ENCODE measurements at regions not wholly inside any gene's neighbourhood (a gene's known extent, or its start where the extent isn't known, plus 50 kb on each side); places are given as distances from the start of the nearest gene placed in this dataset.

DNA sequence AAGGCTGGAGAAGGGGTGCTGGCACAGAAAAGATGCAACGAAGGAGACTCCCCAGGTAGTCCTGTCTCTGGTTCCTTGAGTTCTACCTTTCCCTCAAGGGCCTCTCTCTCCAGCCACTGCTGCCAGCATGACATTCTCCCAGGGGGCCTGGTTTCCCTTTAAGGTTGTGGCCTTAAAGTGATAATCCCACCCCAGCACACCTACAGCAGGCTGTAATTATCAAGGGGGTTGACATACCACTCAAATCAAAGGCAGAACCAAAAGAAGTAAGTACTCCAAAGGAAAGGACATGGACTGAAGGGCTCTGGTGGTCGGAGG is 84.7 kb upstream of the KCNK12 start:
- H3K27me3 Mint-ChIP-seq = peaks cover 19% of the 10 kb centered on the region
- ATAC-seq (replicated peaks; ENCODE audit: extremely low read depth, poor library complexity, severe bottlenecking) (no peak), DNase-seq (ENCODE audit: low spot score in 2 of 2) (no peak)
- no peak overlapping the region for H3K27ac Mint-ChIP-seq (ENCODE audit: low read depth)
- H3K36me3 Mint-ChIP-seq (ENCODE audit: insufficient read depth) = no peaks in the 10 kb centered on the region
- no peaks in the 10 kb centered on the region for H3K9me3 Mint-ChIP-seq
- no peak overlapping the region for H3K4me3 Mint-ChIP-seq
- no peaks in the 10 kb centered on the region for H3K4me1 Mint-ChIP-seq

DNA sequence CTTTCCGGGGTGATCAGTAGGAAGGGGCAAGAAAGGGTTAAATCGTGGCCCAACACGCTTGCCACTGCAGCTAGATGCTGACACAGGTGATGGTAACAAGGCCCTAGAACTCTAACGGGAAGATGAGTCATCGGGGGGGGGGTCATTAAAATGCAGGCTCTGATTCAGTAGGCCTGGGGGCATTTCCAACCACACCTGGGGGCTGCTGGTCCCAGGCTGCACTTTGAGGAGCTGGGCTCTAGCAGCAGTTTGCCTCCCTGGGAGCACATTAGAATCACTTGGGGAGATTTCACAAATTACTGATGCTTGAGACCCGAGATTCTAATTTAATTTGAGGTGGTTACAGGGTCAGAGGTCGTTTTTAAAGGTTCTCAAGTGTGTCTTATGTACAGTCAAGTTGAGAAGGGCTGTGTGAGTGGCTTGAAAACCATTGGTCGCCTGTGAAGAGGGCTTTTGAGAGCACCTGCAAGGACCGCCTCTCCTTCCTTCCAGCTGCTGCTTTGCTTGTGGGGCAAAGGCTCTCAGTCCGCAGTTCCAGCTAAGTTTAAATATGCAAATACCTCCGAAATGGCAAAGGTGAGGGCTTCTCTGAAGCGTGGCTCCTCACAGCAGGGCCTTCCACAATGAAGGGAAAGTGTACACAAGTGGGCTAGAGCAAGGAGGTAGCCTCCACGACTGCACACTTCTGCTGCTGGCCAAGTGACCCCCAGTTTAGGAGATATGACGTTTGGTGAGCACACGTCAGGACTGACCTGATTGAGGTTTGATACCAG is 84.2 kb upstream of the KCNK12 start:
- DNase-seq (ENCODE audit: low spot score in 2 of 2) (no peak), ATAC-seq (replicated peaks; ENCODE audit: extremely low read depth, poor library complexity, severe bottlenecking) (no peak)
- no peak overlapping the region for H3K27ac Mint-ChIP-seq (ENCODE audit: low read depth)
- no peaks in the 10 kb centered on the region for H3K36me3 Mint-ChIP-seq (ENCODE audit: insufficient read depth)
- H3K4me1 Mint-ChIP-seq = no peaks in the 10 kb centered on the region
- H3K27me3 Mint-ChIP-seq = peaks cover 19% of the 10 kb centered on the region
- H3K9me3 Mint-ChIP-seq = no peaks in the 10 kb centered on the region
- H3K4me3 Mint-ChIP-seq = no peak overlapping the region

DNA sequence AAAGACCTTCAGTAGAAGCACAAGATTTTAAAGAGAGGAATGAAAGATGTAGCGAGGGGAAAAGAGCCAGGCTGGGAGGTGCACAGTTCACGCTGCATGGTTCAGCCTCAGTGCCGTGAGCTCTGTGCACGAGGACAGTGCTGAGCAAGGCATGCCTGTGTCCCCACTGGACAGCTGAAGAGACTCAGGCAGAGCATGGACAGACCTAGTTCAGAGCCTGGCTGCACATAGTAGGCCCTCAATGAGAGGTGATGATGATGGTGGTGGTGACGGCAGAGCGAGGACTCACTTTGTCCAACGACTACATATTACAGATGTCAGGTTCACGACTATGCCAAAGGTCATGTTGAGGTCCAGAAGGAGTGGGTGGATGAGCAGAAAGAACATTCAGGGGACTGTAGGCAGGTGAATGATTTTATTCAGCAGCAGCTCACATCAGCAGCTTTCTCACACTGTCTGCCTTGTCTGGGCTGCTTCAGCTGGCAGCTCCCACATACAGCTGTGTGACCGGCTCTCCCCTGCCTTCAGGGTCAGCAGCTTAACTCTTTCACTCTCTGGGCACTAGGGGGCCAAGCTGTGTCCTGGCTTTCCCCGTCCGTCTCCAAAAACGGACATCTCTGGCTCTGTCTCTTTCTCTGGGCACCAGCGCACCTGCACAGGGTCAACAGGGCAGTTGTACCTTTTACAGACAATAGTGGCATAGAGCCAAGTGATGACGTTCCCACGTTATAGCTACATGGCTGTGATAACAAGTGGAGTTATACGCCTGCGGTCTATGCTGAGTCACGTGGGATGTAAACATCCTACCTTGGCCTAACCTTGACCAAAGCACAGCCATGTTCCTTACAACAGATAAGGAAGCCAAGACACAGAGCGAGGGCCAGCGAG is 83.4 kb upstream of the KCNK12 start:
- Mint-ChIP-seq H3K27me3 (peaks cover 19% of the 10 kb centered on the region), H3K27ac (ENCODE audit: low read depth) (no peak overlapping the region), H3K36me3 (ENCODE audit: insufficient read depth) (no peaks in the 10 kb centered on the region), H3K9me3 (no peaks in the 10 kb centered on the region), H3K4me1 (no peaks in the 10 kb centered on the region), H3K4me3 (no peak overlapping the region)
- no peak for ATAC-seq (replicated peaks; ENCODE audit: extremely low read depth, poor library complexity, severe bottlenecking)
- no peak for DNase-seq (ENCODE audit: low spot score in 2 of 2)

DNA sequence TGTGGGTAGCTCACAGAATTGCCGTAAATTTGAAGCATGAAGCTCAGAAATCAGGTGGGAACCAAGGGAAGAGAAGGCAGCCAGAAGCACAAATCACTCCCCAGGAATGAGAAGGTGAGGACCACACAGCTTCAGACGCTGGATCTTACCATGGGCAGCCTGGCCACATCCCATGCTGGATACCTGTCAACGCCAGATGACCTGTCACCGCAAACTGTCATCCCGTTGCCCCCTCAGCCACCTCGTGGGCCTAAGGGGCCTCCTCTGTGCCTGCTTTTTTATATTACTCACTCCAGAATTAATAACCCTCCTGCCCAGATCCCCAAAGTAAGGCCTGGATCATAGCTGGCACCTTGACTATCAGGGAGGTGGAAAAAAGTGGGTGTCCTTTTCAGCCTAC is 82.3 kb upstream of the KCNK12 start:
- H3K27ac Mint-ChIP-seq (ENCODE audit: low read depth) = no peak overlapping the region
- ATAC-seq (replicated peaks; ENCODE audit: extremely low read depth, poor library complexity, severe bottlenecking) = no peak
- no peaks in the 10 kb centered on the region for H3K9me3 Mint-ChIP-seq
- no peaks in the 10 kb centered on the region for H3K4me1 Mint-ChIP-seq
- H3K36me3 Mint-ChIP-seq (ENCODE audit: insufficient read depth) = no peaks in the 10 kb centered on the region
- no peak overlapping the region for H3K4me3 Mint-ChIP-seq
- no peak for DNase-seq (ENCODE audit: low spot score in 2 of 2)
- H3K27me3 Mint-ChIP-seq = peaks cover 19% of the 10 kb centered on the region

DNA sequence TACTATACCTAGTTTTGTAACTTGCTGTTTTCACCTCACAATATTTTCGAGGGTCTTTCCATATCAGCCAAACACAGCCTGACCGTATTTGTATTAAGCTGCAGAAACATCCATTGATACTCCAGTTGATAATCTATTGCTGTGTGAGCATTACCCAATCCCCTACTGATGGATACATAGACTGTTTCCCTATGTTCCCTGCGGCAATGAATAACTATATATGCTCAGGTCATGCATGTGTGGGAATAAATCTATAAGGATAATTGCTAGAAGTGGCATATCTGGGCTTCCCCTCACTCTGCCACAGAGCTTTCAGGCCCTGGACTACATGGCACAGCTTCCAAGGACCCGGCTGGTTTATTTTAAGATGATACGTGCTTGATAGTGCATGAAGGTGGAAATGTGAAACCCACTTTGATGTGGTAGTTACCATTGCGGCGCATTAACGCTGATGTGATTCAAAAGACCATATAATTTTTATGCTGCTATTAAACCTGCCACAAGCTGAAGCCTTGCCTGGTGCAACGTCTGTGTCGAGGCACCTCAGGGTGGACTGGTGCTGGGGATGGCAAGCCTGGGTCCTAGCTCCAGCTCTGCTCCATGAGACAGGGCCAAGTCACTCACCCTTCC is 81.4 kb upstream of the KCNK12 start:
- no peak for DNase-seq (ENCODE audit: low spot score in 2 of 2)
- H3K9me3 Mint-ChIP-seq = no peaks in the 10 kb centered on the region
- H3K4me3 Mint-ChIP-seq = no peak overlapping the region
- H3K4me1 Mint-ChIP-seq = no peaks in the 10 kb centered on the region
- peaks cover 19% of the 10 kb centered on the region for H3K27me3 Mint-ChIP-seq
- no peak overlapping the region for H3K27ac Mint-ChIP-seq (ENCODE audit: low read depth)
- ATAC-seq (replicated peaks; ENCODE audit: extremely low read depth, poor library complexity, severe bottlenecking) = no peak
- no peaks in the 10 kb centered on the region for H3K36me3 Mint-ChIP-seq (ENCODE audit: insufficient read depth)

DNA sequence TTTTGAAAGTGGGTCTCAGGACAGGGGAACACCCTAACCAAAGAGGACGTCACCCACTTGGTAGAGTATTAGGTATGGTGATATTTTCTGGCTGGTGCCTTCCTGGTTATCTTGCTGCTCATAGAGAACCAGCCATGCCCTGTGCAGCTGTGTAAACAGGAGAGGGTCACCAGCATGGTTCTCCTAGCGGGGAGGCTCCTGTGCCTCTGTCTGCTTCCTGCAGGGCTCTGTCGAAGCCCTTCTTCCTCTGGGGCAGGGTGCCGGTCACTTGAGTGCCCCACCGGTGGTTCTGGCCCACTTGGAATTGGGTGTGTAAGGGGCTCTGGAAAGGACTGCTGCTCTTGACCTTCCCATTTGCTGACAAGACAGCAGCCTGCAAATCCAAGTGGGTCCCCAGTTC is 80.5 kb upstream of the KCNK12 start:
- Mint-ChIP-seq H3K9me3 (no peaks in the 10 kb centered on the region), H3K27me3 (peaks cover 19% of the 10 kb centered on the region), H3K4me1 (no peaks in the 10 kb centered on the region), H3K27ac (ENCODE audit: low read depth) (no peak overlapping the region), H3K36me3 (ENCODE audit: insufficient read depth) (no peaks in the 10 kb centered on the region), H3K4me3 (no peak overlapping the region)
- no peak for ATAC-seq (replicated peaks; ENCODE audit: extremely low read depth, poor library complexity, severe bottlenecking)
- no peak for DNase-seq (ENCODE audit: low spot score in 2 of 2)

DNA sequence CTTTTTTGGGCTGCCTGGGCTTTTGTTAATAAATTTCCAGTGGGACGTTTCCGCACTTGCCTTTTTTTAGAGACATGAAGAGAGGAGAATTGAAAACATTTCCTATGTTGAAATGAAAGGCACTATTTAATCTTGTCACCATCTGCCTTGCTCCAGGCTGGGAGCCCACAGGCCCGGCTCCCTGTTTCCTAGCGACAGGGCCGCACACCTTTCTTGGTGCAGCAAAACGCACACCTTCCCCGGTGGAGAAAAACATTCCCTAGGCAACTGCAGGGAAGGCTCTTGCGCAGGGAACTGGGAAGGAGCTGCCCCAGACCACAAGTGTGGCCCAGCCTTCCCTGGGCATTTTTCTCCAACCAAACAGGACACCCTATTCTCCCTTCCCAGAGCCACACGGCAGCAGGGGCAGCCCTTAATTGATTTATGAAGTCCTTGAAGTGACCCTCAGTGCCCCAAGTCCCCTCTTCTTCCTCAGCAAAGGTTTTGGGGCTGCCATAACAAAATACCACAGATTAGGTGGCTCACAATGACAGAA is 79.3 kb upstream of the KCNK12 start:
- H3K4me3 Mint-ChIP-seq = no peak overlapping the region
- H3K27ac Mint-ChIP-seq (ENCODE audit: low read depth) = no peak overlapping the region
- no peaks in the 10 kb centered on the region for H3K9me3 Mint-ChIP-seq
- no peaks in the 10 kb centered on the region for H3K4me1 Mint-ChIP-seq
- DNase-seq (ENCODE audit: low spot score in 2 of 2) (no peak), ATAC-seq (replicated peaks; ENCODE audit: extremely low read depth, poor library complexity, severe bottlenecking) (no peak)
- H3K27me3 Mint-ChIP-seq = peaks cover 19% of the 10 kb centered on the region
- no peaks in the 10 kb centered on the region for H3K36me3 Mint-ChIP-seq (ENCODE audit: insufficient read depth)

DNA sequence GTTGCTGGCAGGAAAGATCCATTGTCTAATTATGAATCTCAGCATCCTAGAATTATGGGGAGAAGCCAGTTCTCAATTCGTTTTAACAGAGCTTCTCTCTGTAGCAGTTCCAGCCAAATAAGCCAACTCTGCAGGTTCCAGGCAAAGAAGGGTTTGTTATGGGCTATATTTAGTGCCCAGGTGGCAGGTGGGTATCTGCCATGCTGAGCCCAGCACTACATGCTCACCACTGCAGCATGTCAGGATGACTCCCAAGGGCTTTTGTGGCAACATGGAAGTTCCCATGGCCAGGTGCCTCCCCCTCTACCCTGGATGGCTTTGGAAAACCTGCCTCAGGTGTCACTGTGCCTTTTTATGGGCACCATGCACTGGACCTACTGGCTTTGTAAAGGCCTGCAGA is 74.5 kb upstream of the KCNK12 start:
- ATAC-seq (replicated peaks; ENCODE audit: extremely low read depth, poor library complexity, severe bottlenecking) (no peak), DNase-seq (ENCODE audit: low spot score in 2 of 2) (no peak)
- H3K27me3 Mint-ChIP-seq = peaks cover 13% of the 10 kb centered on the region
- no peak overlapping the region for H3K27ac Mint-ChIP-seq (ENCODE audit: low read depth)
- H3K4me3 Mint-ChIP-seq = no peak overlapping the region
- no peaks in the 10 kb centered on the region for H3K4me1 Mint-ChIP-seq
- no peaks in the 10 kb centered on the region for H3K9me3 Mint-ChIP-seq
- no peaks in the 10 kb centered on the region for H3K36me3 Mint-ChIP-seq (ENCODE audit: insufficient read depth)

DNA sequence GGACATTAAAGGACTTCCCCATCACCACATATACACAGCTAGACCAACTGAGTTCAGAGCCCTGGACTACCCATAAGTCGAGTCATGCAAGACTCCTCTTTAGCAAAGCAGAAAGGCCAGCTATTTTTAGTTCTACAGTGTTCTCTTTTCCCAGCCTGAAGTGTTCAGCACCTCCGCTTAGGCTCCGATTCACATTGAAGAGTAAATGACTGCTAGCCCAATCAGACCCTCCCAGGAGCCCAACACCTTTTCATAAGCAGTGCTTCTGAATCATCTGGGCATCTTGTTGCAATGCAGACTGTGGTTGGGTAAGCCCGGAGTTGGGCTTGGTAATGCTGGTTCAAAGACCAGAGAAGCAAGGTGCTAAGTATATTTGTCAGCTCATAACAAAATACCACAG is 73.6 kb upstream of the KCNK12 start:
- peaks cover 13% of the 10 kb centered on the region for H3K27me3 Mint-ChIP-seq
- H3K9me3 Mint-ChIP-seq = no peaks in the 10 kb centered on the region
- DNase-seq (ENCODE audit: low spot score in 2 of 2) = no peak
- no peaks in the 10 kb centered on the region for H3K36me3 Mint-ChIP-seq (ENCODE audit: insufficient read depth)
- no peaks in the 10 kb centered on the region for H3K4me1 Mint-ChIP-seq
- H3K4me3 Mint-ChIP-seq = no peak overlapping the region
- ATAC-seq (replicated peaks; ENCODE audit: extremely low read depth, poor library complexity, severe bottlenecking) = no peak
- no peak overlapping the region for H3K27ac Mint-ChIP-seq (ENCODE audit: low read depth)

DNA sequence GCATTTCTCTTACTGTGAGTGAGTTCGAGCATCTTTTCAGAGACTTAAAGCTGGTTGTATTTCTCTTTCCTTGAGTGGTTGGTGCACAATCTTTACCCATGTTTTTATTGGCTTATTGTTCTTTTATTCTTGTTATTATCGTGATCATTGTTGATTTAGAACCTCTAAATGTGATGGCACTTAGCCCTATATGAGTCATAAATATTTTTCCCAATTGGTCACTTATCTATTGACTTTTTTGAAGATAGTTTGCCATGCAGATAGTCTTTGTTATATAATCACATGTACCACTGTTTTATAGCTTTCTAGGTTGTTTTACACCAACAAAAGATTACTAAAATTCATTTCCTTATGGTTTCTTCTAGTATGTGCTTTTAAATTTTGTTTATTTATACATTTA is 70.6 kb upstream of the KCNK12 start:
- Mint-ChIP-seq H3K27ac (ENCODE audit: low read depth) (no peak overlapping the region), H3K4me1 (no peaks in the 10 kb centered on the region), H3K36me3 (ENCODE audit: insufficient read depth) (no peaks in the 10 kb centered on the region), H3K27me3 (peaks cover 13% of the 10 kb centered on the region), H3K4me3 (no peak overlapping the region), H3K9me3 (no peaks in the 10 kb centered on the region)
- ATAC-seq (replicated peaks; ENCODE audit: extremely low read depth, poor library complexity, severe bottlenecking) = no peak
- DNase-seq (ENCODE audit: low spot score in 2 of 2) = no peak

DNA sequence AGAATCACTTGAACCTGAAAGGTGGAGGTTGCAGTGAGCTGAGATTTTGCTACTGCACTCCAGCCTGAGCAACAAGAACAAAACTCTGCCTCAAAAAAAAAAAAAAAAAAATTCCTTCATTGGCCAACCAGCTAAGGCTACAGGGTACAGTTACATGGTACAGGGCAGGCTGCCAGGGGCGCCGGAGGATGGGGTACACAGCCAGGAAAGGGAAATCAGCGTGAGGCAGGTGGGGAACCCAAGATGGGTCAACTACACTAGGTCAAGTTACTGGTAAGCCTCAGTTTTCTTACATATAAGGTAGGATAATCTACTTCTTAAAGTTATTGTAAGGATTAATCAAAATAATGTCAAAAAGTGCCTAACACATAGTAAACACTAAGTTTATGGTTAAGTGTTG is 69.6 kb upstream of the KCNK12 start:
- H3K9me3 Mint-ChIP-seq = no peaks in the 10 kb centered on the region
- peaks cover 13% of the 10 kb centered on the region for H3K27me3 Mint-ChIP-seq
- no peak overlapping the region for H3K4me3 Mint-ChIP-seq
- DNase-seq (ENCODE audit: low spot score in 2 of 2) = no peak
- no peaks in the 10 kb centered on the region for H3K36me3 Mint-ChIP-seq (ENCODE audit: insufficient read depth)
- ATAC-seq (replicated peaks; ENCODE audit: extremely low read depth, poor library complexity, severe bottlenecking) = no peak
- no peaks in the 10 kb centered on the region for H3K4me1 Mint-ChIP-seq
- H3K27ac Mint-ChIP-seq (ENCODE audit: low read depth) = no peak overlapping the region

DNA sequence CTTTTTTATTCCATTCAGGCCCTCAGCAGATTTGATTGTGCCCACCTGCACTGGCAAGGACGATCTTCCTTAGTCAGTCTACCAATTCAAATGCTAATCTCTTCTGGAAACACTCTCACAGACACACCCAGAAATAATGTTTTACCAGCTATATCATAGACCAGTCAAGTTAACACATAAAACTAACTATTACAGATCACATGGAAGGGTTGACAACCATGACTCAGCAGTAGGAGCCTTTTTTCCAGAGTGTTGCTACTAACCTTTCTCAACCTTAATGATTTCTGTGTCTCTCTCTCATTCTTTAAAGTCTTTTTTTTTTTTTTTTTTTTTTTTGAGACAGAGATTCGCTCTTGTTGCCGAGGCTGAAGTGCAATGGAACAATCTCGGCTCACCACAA is 68.7 kb upstream of the KCNK12 start:
- no peaks in the 10 kb centered on the region for H3K36me3 Mint-ChIP-seq (ENCODE audit: insufficient read depth)
- H3K4me1 Mint-ChIP-seq = no peaks in the 10 kb centered on the region
- DNase-seq (ENCODE audit: low spot score in 2 of 2) = no peak
- ATAC-seq (replicated peaks; ENCODE audit: extremely low read depth, poor library complexity, severe bottlenecking) = no peak
- H3K4me3 Mint-ChIP-seq = no peak overlapping the region
- H3K27ac Mint-ChIP-seq (ENCODE audit: low read depth) = no peak overlapping the region
- peaks cover 13% of the 10 kb centered on the region for H3K27me3 Mint-ChIP-seq
- no peaks in the 10 kb centered on the region for H3K9me3 Mint-ChIP-seq

DNA sequence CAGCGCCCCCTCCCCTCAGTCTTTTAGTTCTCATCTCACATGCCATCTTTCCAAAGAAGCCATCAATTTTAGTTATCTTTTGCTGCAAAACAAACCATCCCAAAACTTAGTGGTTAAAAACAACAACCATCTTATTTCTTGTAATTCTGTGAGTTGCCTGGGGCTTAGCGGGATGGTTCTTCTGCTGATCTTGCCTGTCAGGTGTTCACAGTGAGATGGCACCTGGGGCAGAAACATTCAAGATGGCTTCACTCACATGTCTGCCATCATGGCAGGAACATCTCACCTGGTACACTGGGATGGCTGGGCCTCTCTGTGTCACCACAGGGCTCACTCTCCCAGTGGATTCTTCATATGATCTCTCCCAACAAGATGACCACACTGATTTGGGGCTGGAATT is 67.6 kb upstream of the KCNK12 start:
- H3K9me3 Mint-ChIP-seq = no peaks in the 10 kb centered on the region
- DNase-seq (ENCODE audit: low spot score in 2 of 2) = no peak
- H3K27ac Mint-ChIP-seq (ENCODE audit: low read depth) = no peak overlapping the region
- peaks cover 13% of the 10 kb centered on the region for H3K27me3 Mint-ChIP-seq
- H3K4me3 Mint-ChIP-seq = no peak overlapping the region
- H3K36me3 Mint-ChIP-seq (ENCODE audit: insufficient read depth) = no peaks in the 10 kb centered on the region
- H3K4me1 Mint-ChIP-seq = no peaks in the 10 kb centered on the region
- no peak for ATAC-seq (replicated peaks; ENCODE audit: extremely low read depth, poor library complexity, severe bottlenecking)

All from central memory CD8-positive, alpha-beta T cell (primary cell).